NK-92 (cell line): ENCODE measurements at regions not wholly inside any gene's neighbourhood (a gene's known extent, or its start where the extent isn't known, plus 50 kb on each side); places are given as distances from the start of the nearest gene placed in this dataset.

Experiments used
- DNase-seq: peaks from one replicate; lab custom pipeline; 2025; ENCODE audit not compliant: unreplicated experiment; lab: John Stamatoyannopoulos, UW

GRCh38 chr2:3065928-3066327 lies 311.7 kb downstream of the EIPR1 start:
- no peak for DNase-seq

- DNase-seq, result no peak
Measured at GRCh38 chr2:3062476-3063260, 314.9 kb downstream of the EIPR1 start.

DNA sequence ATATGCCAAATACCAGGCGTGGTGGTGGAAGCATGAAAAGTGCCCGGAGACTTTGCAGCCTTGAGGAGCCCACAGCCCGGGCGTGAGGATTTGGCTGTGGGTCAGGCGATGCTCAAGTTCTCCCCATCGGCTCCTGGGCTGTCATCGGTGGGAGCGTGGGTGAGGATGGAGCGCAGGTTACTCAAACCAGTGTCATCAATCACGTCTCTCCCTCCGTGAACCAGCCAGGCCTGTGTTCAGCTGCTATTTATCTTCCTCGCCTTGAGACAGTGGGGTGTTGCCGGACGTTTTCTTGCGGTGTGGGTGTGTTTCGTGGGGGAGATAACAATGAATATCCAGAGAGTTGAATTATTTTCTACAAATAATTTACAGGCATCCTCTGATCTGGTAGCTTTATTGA lies 317.6 kb downstream of the EIPR1 start:
- DNase-seq, result no peak

DNA sequence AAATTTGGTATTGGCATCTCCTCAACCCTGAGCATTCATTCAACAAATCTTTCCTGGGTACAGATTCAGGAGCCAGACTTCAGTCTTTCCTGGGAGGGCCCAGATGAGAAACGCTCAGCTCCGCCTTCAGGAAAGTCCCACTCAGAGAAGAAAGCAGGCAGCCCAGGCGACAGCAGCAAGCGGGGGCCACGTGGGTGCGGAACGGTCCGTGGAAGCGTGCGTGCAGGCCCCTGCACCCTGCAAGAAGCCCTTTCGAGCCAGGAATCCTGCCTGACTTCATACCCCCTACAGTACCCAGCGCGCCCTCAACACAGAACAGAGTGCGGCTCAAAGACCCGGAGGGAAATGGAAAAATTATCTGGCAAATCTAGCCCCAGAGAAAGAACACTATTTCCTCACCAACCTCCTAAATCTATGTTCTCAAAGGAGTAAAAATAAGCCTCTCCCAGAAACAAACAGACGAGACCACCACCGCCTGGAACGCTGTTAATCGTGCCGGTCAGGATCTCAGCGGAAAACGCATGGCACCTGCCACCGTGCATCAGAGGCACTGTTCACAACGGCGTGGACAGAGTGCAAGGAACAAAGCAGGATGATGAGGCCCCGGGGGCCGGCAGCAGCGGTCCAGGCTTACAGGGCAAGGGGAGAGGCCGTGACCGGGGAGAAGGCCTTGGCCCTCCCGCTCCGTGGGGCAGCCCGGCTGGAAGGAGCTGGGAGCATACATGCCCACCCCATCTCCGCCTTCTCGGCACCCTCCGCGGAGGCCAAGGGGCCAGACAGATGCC lies 318.3 kb downstream of the EIPR1 start:
- no peak for DNase-seq

DNA sequence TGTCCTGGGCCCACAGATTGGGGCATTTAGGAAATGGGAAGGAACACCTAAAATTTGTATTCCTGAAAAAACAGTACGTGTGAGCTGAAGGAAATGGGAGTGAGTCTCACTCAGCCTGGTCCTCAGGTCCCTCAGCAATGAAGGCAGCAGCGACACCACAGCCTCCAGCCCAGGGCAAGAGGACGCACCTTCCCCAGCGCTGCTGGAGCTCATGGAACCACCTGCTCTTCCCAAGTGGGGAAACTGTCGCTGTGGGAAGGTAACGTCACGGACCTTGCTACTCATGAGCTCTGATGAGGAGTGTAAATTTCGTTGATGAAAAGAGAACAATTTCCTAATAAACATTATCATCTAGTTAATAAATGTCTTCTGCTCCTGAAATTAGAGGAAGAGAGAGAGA lies 323.6 kb downstream of the EIPR1 start:
- DNase-seq, result no peak

GRCh38 chr2:3051266-3051665 lies 326.4 kb downstream of the EIPR1 start:
- DNase-seq, result no peak

GRCh38 chr2:3046170-3046865 lies 331.3 kb downstream of the EIPR1 start:
- DNase-seq, result no peak

- no peak for DNase-seq
Measured at GRCh38 chr2:3045318-3045921, 332.2 kb downstream of the EIPR1 start.

DNA sequence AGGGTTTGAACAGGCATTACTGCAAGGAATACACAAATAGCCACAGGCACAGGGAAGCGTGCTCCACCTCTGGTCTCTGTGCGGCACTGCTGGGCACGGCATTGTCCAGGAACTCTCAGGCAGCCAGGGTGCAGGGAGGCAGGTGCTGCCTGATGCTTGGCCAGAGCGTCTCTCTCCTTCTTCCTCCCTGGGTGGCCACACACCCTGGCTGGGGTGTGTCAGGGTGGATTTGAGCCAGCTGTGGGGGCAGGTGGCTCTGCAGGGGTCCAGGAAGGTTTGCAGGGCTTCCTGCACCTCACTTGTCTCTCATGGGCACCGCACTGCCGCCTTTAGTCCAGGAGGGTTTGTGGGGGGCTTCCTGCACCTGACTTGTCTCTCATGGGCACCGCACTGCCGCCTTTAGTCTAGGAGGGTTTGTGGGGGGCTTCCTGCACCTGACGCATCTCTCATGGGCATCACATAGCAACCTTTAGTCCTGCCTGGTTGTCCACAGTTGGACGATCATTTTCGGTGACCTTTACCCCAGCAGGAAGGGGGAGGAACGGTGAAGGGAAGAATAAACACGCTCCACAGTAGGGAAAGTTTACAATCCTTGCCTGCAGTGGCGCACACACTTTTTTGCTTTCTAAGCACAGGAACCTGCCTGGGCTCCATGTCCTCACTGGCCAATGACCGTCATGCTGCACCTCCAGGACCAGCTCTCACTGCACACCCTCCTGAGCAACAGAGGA lies 332.9 kb downstream of the EIPR1 start:
- DNase-seq, result peak; percentile 3

DNA sequence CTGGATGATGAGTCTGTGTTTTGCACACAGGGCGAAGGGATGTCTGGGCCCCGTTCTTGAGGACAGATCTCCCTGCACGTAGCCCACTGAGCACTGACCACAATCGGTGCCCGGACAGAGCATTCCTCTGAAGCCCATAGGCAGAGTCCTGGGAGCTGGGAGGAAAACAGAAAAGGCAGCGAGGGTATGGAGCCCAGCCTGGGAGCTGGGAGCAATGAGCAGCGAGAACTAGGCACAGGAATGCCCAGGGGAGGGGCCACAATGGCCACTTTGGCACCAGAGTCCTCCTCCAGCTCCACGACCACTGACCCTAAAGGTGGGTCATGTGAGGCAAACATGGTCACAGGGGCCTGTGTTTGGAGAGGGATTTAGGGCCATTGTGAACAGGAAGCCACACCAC lies 333.9 kb downstream of the EIPR1 start:
- no peak for DNase-seq

DNA sequence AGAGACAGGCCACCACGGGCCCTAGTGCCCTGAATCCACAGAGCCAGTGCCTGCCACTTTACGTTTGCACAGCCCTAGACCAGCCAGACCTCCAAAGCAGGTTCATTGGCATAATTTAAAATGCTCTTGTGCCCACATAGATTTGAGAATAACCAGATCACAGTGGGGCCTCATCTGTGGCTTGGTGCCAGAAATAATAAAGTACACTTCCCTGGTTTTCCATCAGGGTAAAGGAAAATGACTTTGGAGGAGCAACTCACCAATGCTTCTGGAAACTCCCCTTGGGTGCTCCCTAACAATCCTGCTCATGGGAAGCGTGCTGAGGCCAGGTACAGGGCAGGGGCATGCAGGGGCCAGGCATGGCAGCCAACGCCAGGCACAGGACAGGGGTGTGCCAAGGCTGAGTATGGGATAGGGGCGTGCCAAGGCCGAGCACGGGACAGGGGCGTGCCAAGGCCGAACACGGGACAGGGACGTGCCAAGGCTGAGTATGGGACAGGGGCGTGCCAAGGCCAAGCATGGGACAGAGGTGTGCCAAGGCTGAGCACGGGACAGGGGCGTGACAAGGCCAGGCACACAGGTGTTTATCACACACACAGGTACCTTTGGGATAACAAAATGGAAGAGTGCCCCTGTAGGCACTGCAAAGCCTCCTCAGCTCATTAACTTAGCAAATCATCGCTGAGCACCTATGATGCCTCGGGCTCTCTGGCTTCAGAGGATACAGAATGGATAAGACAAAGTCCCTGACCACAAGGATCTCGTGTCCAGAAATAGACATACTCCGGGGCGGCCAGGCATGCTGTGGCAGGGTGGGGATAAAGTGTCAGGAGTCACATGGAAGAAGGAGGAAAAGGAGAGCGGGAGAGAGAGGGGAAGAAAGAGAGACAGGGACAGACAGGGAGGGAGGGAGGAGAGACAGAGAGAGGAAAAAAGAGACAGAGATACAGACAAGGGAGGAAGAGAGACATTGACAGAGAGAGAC lies 334.7 kb downstream of the EIPR1 start:
- no peak for DNase-seq

DNA sequence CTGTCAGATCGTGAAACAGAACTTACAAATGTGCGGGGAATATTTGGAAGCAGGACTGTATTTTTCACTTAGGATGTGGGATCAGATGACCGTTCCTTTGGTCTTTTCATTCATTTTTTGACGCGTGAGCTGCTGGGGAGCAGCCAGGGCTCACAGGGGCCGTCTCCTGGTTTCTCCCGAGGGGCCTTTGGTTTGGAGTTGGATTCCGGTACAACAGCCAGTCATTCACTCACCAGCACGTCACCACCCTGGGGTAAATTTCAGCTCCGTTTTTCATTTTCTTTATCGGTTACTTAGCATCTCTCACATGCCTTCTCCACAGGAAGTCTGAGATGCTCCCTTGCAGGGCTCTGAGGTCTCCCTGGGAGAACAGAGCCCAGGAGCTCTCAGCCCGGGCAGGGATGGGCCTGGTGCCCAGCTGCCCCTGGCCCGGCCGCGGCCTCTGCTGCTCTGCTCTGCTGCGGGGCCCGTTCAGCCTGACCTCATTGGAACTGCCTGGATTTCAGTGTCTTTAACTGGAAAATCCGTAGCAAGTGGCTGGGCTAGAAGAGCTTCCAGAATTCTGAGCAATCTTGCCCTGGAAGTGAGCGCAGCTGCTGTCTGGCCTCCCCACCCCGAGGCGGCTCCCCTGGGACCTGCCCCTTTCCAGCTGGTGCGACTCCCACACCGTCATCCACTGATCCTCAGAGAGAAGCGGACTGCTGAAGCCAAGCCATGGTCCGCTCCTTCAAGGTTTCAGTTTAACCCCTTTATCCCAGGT lies 335.6 kb downstream of the EIPR1 start:
- no peak for DNase-seq

GRCh38 chr2:3041246-3041645 lies 336.4 kb downstream of the EIPR1 start:
- no peak for DNase-seq

DNA sequence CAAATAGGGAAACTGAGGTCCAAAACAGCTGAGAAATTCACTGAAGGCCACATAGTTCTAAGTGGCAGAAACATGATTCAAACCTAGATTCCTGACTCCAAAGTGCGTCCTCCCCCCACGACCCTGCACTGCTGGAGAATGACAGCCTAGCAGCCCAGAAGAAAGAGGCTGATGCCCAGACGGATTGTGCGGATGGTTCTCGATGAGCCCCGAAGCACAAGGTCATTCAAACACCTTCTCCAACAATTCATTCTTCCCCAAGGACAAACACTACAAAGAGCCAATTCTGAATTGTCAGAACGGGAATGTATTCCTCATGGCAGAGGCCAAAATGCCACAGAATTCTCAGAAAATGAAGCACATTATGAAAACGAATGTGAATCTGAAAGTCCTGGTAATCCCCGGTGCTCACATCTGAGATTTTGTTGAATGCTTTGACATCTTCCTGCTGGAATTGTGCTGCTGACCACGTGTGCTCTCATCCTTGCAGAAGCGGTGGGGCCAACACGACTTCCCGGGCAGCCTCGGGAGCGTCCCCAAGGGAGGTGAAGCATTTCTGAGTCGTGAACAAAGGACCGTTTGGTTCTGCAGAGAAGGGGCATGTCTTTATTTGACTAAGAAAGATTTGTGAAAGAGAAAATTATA lies 337.0 kb downstream of the EIPR1 start:
- no peak for DNase-seq

- no peak for DNase-seq
Measured at GRCh38 chr2:3040066-3040428, 337.6 kb downstream of the EIPR1 start.

GRCh38 chr2:3039188-3040065 lies 338.2 kb downstream of the EIPR1 start:
- DNase-seq, result no peak

GRCh38 chr2:3038636-3039035 lies 339.0 kb downstream of the EIPR1 start:
- DNase-seq, result no peak
